ENCODE measurements at regions not wholly inside any gene's neighbourhood (a gene's known extent, or its start where the extent isn't known, plus 50 kb on each side); places are given as distances from the start of the nearest gene placed in this dataset.

DNA sequence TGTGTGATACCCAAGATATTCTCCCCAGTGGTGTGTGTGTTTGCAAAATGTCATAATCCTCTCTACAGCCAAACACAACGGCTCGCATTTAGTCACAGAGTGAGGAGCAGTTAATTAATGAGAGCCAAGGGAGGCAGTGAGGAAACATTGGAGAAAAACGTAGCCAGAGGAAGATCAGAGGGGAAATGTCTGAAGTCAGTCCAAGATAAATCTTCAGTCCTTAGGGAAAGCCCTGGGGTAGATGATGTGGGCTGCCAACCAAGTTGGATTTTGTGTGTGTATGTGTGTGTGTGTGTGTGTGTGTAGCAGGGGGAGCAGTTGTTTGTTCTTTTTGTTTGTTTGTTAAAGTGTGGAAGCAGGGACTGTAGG, 201.0 kb upstream of the PTBP2 start:
- Histone ChIP-seq H3K27ac (ENCODE audit: low read length) (no peak overlapping the region), H3K4me2 (ENCODE audit: low read length) (no peak overlapping the region), H3K4me1 (ENCODE audit: low read length) (peaks cover 8% of the 10 kb centered on the region), H3K4me3 (ENCODE audit: low read length) (no peak overlapping the region), H3K36me3 (replicated peaks; ENCODE audit: low read depth, low read length) (no peaks in the 10 kb centered on the region), H3K9me3 (ENCODE audit: insufficient read depth, low read length) (no peaks in the 10 kb centered on the region), H3K27me3 (ENCODE audit: low read depth, low read length) (peaks cover 12% of the 10 kb centered on the region), H3K9ac (ENCODE audit: low read length) (no peak overlapping the region), H2AFZ (ENCODE audit: low read depth, low read length) (no peak overlapping the region), H4K20me1 (ENCODE audit: insufficient read depth, low read length) (peaks cover 4% of the 10 kb centered on the region; the same call in 1 of the 2 replicates), H3K79me2 (ENCODE audit: low read length) (no peaks in the 10 kb centered on the region)
- no peak for TF ChIP-seq EZH2phosphoT487 (IDR thresholded peaks at IDR 0.05; ENCODE audit: low read depth)
- TF ChIP-seq CTCF (IDR thresholded peaks at IDR 0.05; ENCODE audit: low read depth, low read length) = no peak

GRCh38 chr1:96521010-96521409, 200.6 kb upstream of the PTBP2 start:
- TF ChIP-seq EZH2phosphoT487 (IDR thresholded peaks at IDR 0.05; ENCODE audit: low read depth) (no peak), CTCF (IDR thresholded peaks at IDR 0.05; ENCODE audit: low read depth, low read length) (no peak)
- Histone ChIP-seq H3K27ac (ENCODE audit: low read length) (no peak overlapping the region), H3K9ac (ENCODE audit: low read length) (no peak overlapping the region)

GRCh38 chr1:96521994-96522760, 199.4 kb upstream of the PTBP2 start:
- no peak overlapping the region for H2AFZ ChIP-seq (ENCODE audit: low read depth, low read length)
- H3K79me2 ChIP-seq (ENCODE audit: low read length) = no peaks in the 10 kb centered on the region
- no peak overlapping the region for H3K9ac ChIP-seq (ENCODE audit: low read length)
- H4K20me1 ChIP-seq (ENCODE audit: insufficient read depth, low read length) = no peaks in the 10 kb centered on the region
- no peaks in the 10 kb centered on the region for H3K4me1 ChIP-seq (ENCODE audit: low read length)
- no peak overlapping the region for H3K4me2 ChIP-seq (ENCODE audit: low read length)
- H3K36me3 ChIP-seq (replicated peaks; ENCODE audit: low read depth, low read length) = no peaks in the 10 kb centered on the region
- no peak for TF ChIP-seq EZH2phosphoT487 (IDR thresholded peaks at IDR 0.05; ENCODE audit: low read depth)
- no peak for TF ChIP-seq CTCF (IDR thresholded peaks at IDR 0.05; ENCODE audit: low read depth, low read length)
- H3K27ac ChIP-seq (ENCODE audit: low read length) = no peak overlapping the region
- H3K4me3 ChIP-seq (ENCODE audit: low read length) = no peak overlapping the region
- H3K27me3 ChIP-seq (ENCODE audit: low read depth, low read length) = peaks cover 12% of the 10 kb centered on the region
- no peaks in the 10 kb centered on the region for H3K9me3 ChIP-seq (ENCODE audit: insufficient read depth, low read length)

More at GRCh38 chr1:96521010-96521409, 200.6 kb upstream of the PTBP2 start:
- no peaks in the 10 kb centered on the region for H3K79me2 ChIP-seq (ENCODE audit: low read length)
- no peak overlapping the region for H2AFZ ChIP-seq (ENCODE audit: low read depth, low read length)
- H3K4me2 ChIP-seq (ENCODE audit: low read length) = no peak overlapping the region
- peaks cover 3% of the 10 kb centered on the region for H3K4me1 ChIP-seq (ENCODE audit: low read length)
- H3K36me3 ChIP-seq (replicated peaks; ENCODE audit: low read depth, low read length) = no peaks in the 10 kb centered on the region
- peaks cover 12% of the 10 kb centered on the region for H3K27me3 ChIP-seq (ENCODE audit: low read depth, low read length)
- no peaks in the 10 kb centered on the region for H3K9me3 ChIP-seq (ENCODE audit: insufficient read depth, low read length)
- H3K4me3 ChIP-seq (ENCODE audit: low read length) = no peak overlapping the region
- H4K20me1 ChIP-seq (ENCODE audit: insufficient read depth, low read length) = no peaks in the 10 kb centered on the region

DNA sequence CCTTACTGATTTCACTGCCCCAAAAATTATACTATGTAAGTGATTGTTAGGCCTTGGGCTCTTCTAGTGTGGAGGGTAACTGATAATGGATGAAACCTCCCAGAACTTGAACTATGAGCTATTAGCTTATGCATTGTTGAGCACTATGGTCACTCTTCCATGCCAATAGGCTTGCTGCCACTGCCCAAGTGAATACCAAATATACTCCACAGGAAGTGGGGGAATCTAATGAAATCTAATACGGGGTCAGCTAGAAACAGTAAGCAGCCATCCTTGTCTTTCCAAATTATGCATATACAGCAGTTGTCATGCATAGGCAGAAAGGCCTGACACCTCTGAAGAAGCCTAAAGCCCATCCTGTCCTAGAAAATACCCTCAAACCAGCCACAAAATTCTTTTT, 198.7 kb upstream of the PTBP2 start:
- no peak overlapping the region for H3K9ac ChIP-seq (ENCODE audit: low read length)
- H4K20me1 ChIP-seq (ENCODE audit: insufficient read depth, low read length) = no peaks in the 10 kb centered on the region
- no peak overlapping the region for H2AFZ ChIP-seq (ENCODE audit: low read depth, low read length)
- no peaks in the 10 kb centered on the region for H3K36me3 ChIP-seq (replicated peaks; ENCODE audit: low read depth, low read length)
- no peaks in the 10 kb centered on the region for H3K4me1 ChIP-seq (ENCODE audit: low read length)
- H3K9me3 ChIP-seq (ENCODE audit: insufficient read depth, low read length) = no peaks in the 10 kb centered on the region
- no peak overlapping the region for H3K4me2 ChIP-seq (ENCODE audit: low read length)
- H3K79me2 ChIP-seq (ENCODE audit: low read length) = no peaks in the 10 kb centered on the region
- H3K27ac ChIP-seq (ENCODE audit: low read length) = no peak overlapping the region
- no peak overlapping the region for H3K4me3 ChIP-seq (ENCODE audit: low read length)
- TF ChIP-seq EZH2phosphoT487 (IDR thresholded peaks at IDR 0.05; ENCODE audit: low read depth) (no peak), CTCF (IDR thresholded peaks at IDR 0.05; ENCODE audit: low read depth, low read length) (no peak)
- peaks cover 12% of the 10 kb centered on the region for H3K27me3 ChIP-seq (ENCODE audit: low read depth, low read length)
